BE2C (cell line): ENCODE measurements at regions not wholly inside any gene's neighbourhood (a gene's known extent, or its start where the extent isn't known, plus 50 kb on each side); places are given as distances from the start of the nearest gene placed in this dataset.

Experiments
- DNase-seq: peaks from one replicate; pipeline ENCODE4 v3.0.0-alpha.2; 2020
- H3K27me3 ChIP-seq: fragments of 250-450 bp; sonication (Bioruptor Pico); 2 replicates; pipeline ENCODE4 v1.5.1; 2020; ENCODE audit warnings: mild to moderate bottlenecking
- H3K36me3 ChIP-seq: fragments of 250-450 bp; sonication (Bioruptor Pico); 2 replicates; pipeline ENCODE4 v1.5.1; 2020; ENCODE audit warnings: mild to moderate bottlenecking
- H3K4me1 ChIP-seq: fragments of 250-450 bp; sonication (Bioruptor Pico); 2 replicates; pipeline ENCODE4 v1.5.1; 2020
- H3K4me3 ChIP-seq: 2 replicates; pipeline ENCODE4 v1.5.1; 2011; ENCODE audit warnings: low read depth, low read length
- H3K9me3 ChIP-seq: fragments of 250-450 bp; sonication (Bioruptor Pico); 2 replicates; pipeline ENCODE4 v1.5.1; 2020
- TF ChIP-seq, protein P1 (sequence below): IDR thresholded peaks from 2 replicates; pipeline ENCODE4 v1.5.1; 2012; ENCODE audit warnings: mild to moderate bottlenecking, low read depth, low read length

DNA sequence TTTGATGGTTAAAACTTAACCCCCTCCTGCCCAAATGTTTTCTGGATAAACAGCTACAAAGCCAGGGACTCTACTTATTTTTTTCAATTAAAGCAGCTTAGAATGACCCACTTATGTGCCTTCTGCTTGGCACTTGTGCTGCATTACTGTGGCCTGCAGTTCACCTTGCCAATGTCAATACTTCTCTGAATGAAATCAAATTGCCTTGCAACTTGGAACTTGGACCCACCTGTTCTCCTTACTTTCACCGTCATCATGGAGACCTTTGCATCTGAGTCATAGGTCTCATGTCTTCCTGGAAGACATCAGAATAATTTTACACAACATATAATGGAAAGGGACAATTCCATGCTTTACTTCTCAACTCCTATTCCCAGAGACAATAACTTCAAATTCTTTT is 92.1 kb upstream of the FHL2 start:
- no peak for DNase-seq
- no peak overlapping the region for H3K4me3 ChIP-seq
- H3K4me1 ChIP-seq, result no peaks in the 10 kb centered on the region
- TF ChIP-seq, protein P1, sequence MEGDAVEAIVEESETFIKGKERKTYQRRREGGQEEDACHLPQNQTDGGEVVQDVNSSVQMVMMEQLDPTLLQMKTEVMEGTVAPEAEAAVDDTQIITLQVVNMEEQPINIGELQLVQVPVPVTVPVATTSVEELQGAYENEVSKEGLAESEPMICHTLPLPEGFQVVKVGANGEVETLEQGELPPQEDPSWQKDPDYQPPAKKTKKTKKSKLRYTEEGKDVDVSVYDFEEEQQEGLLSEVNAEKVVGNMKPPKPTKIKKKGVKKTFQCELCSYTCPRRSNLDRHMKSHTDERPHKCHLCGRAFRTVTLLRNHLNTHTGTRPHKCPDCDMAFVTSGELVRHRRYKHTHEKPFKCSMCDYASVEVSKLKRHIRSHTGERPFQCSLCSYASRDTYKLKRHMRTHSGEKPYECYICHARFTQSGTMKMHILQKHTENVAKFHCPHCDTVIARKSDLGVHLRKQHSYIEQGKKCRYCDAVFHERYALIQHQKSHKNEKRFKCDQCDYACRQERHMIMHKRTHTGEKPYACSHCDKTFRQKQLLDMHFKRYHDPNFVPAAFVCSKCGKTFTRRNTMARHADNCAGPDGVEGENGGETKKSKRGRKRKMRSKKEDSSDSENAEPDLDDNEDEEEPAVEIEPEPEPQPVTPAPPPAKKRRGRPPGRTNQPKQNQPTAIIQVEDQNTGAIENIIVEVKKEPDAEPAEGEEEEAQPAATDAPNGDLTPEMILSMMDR, result no peak
- H3K27me3 ChIP-seq, result no peaks in the 10 kb centered on the region
- no peaks in the 10 kb centered on the region for H3K9me3 ChIP-seq
- H3K36me3 ChIP-seq, result no peaks in the 10 kb centered on the region

DNA sequence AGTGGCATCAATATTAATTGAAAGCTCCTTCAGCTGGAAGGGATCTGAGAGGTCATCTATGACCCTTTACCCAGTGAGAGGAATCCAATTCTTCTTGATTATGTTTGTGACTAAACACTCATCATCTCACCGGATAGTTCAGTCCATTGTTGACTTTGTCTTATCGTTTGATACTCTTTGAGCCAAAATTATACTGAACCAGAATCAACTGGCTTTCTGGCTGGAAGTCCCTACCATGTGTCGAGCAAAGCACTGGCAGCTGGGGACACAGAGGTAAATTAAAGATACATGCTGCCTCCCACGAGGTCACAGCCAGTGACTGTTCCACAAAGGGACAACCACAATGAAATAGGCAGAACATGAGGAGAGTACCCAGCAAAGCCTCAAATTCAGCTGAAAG is 91.4 kb upstream of the FHL2 start:
- DNase-seq, result no peak
- no peak overlapping the region for H3K4me3 ChIP-seq
- TF ChIP-seq, protein P1, result no peak
- no peaks in the 10 kb centered on the region for H3K36me3 ChIP-seq
- H3K27me3 ChIP-seq, result no peaks in the 10 kb centered on the region
- H3K4me1 ChIP-seq, result no peaks in the 10 kb centered on the region
- H3K9me3 ChIP-seq, result no peaks in the 10 kb centered on the region

- TF ChIP-seq, protein P1, result no peak
- DNase-seq, result no peak
- H3K36me3 ChIP-seq, result no peaks in the 10 kb centered on the region
- no peaks in the 10 kb centered on the region for H3K4me1 ChIP-seq
- no peaks in the 10 kb centered on the region for H3K9me3 ChIP-seq
- H3K27me3 ChIP-seq, result no peaks in the 10 kb centered on the region
- no peak overlapping the region for H3K4me3 ChIP-seq
These were observed 90.5 kb upstream of the FHL2 start for GRCh38 chr2:105489168-105489878.

DNA sequence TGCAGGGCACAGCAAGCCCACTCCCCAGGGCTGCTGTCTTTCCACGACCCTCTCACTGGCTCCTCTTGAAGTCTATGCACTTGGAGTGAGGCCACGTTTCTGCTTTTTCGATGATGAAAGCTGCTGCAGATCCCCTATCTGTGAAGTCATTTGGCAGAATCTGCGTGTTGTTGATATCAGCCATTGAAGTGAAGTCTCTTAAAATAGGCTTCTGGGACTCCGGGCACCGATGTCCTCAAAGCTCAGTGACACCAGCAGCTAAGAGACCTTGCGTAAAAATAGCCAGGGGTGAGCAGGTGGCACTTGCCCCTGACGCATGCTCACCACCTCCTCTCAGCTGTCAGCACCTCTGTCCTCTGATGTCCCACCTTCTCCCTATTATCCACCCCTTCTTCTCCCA is 89.4 kb upstream of the FHL2 start:
- Histone ChIP-seq H3K4me3 (no peak overlapping the region), H3K27me3 (no peaks in the 10 kb centered on the region), H3K9me3 (no peaks in the 10 kb centered on the region), H3K4me1 (no peaks in the 10 kb centered on the region), H3K36me3 (no peaks in the 10 kb centered on the region)
- TF ChIP-seq, protein P1, result no peak
- DNase-seq, result no peak

- H3K27me3 ChIP-seq, result no peaks in the 10 kb centered on the region
These were observed 88.6 kb upstream of the FHL2 start for GRCh38 chr2:105487142-105488069.

More at GRCh38 chr2:105487142-105488069, 88.6 kb upstream of the FHL2 start:
- TF ChIP-seq, protein P1, result no peak
- DNase-seq, result no peak
- H3K9me3 ChIP-seq, result no peaks in the 10 kb centered on the region
- H3K4me3 ChIP-seq, result no peak overlapping the region
- no peaks in the 10 kb centered on the region for H3K36me3 ChIP-seq
- no peaks in the 10 kb centered on the region for H3K4me1 ChIP-seq
